ENCODE measurements at regions not wholly inside any gene's neighbourhood (a gene's known extent, or its start where the extent isn't known, plus 50 kb on each side); places are given as distances from the start of the nearest gene placed in this dataset.

DNA sequence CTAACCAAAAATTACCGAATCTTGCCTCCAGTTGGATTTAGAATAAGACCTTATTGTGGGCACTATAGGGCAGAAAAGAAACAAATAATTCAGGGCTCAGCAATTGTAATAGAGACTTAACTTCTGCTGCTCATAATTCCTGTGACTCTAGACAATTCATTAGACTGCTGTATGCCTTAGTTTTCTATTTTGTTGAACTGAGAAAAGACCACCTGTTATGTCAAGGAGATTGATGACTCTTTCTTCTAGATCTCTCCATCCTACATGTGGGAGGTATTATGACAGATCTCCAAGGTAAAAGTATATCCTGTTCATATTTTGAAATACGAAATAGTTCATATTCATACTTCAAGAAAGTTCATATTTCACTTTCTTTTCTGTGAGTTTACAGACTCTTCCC lies 605.1 kb downstream of the PSAT1 start:
- H3K36me3 ChIP-seq: no peaks in the 10 kb centered on the region
- H3K4me3 ChIP-seq: no peak overlapping the region
- no peak for DNase-seq
- ATAC-seq: no peak
- no peaks in the 10 kb centered on the region for H3K27me3 ChIP-seq (ENCODE audit: low read depth)
- TF ChIP-seq, protein P1, sequence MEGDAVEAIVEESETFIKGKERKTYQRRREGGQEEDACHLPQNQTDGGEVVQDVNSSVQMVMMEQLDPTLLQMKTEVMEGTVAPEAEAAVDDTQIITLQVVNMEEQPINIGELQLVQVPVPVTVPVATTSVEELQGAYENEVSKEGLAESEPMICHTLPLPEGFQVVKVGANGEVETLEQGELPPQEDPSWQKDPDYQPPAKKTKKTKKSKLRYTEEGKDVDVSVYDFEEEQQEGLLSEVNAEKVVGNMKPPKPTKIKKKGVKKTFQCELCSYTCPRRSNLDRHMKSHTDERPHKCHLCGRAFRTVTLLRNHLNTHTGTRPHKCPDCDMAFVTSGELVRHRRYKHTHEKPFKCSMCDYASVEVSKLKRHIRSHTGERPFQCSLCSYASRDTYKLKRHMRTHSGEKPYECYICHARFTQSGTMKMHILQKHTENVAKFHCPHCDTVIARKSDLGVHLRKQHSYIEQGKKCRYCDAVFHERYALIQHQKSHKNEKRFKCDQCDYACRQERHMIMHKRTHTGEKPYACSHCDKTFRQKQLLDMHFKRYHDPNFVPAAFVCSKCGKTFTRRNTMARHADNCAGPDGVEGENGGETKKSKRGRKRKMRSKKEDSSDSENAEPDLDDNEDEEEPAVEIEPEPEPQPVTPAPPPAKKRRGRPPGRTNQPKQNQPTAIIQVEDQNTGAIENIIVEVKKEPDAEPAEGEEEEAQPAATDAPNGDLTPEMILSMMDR (IDR thresholded peaks at IDR 0.05): no peak
- no peak overlapping the region for H3K27ac ChIP-seq
- intact Hi-C loops (cut with DNase I): no loop called here
- H3K9me3 ChIP-seq: no peaks in the 10 kb centered on the region
- no peaks in the 10 kb centered on the region for H3K4me1 ChIP-seq

DNA sequence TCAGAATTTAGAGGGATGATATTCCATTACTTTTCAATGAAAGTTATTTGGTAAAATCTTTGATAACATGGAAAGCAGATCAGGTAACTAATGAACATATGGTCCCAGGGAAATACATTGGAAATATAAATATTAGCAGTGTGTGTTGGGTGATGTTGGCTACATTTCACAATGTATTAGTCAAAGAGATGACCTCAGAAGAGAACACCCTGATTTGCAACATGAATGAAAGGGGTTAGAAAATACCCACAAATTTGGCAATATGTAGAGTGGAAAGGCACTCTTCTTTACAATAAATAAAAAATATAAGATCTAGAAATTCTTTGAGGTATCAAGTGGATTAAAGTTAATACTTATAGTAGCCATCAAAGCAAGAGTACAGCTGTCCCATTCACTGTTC lies 606.7 kb downstream of the PSAT1 start:
- Histone ChIP-seq H3K4me1 (no peaks in the 10 kb centered on the region), H3K27me3 (ENCODE audit: low read depth) (no peaks in the 10 kb centered on the region), H3K9me3 (no peaks in the 10 kb centered on the region), H3K36me3 (no peaks in the 10 kb centered on the region), H3K27ac (no peak overlapping the region), H3K4me3 (no peak overlapping the region)
- TF ChIP-seq, protein P1 (IDR thresholded peaks at IDR 0.05): no peak
- intact Hi-C loops (cut with DNase I): no loop called here
- ATAC-seq (no peak), DNase-seq (no peak)

DNA sequence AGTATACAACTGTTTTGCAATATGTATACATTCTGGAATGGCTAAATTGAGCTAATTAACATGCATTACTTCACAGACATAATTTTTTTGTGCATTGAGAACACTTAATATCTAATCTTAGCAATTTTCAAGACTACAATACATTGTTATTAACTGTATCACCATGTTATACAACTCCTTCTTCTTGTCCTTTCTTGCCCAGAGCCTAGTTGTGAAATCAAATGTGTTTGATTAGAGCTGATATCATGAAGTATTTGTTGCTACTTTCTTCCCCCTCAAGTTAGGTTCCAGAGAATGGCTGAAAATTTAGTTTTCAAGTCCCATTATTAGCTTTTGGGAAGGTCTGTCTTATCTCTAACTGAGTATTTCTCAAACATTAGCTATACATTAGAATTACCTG lies 607.8 kb downstream of the PSAT1 start:
- H3K4me1 ChIP-seq: no peaks in the 10 kb centered on the region
- H3K9me3 ChIP-seq: no peaks in the 10 kb centered on the region
- H3K27me3 ChIP-seq (ENCODE audit: low read depth): no peaks in the 10 kb centered on the region
- H3K36me3 ChIP-seq: no peaks in the 10 kb centered on the region
- TF ChIP-seq, protein P1 (IDR thresholded peaks at IDR 0.05): no peak
- H3K27ac ChIP-seq: no peak overlapping the region
- ATAC-seq: no peak
- no peak for DNase-seq
- H3K4me3 ChIP-seq: no peak overlapping the region
- intact Hi-C loops (cut with DNase I): no loop called here

DNA sequence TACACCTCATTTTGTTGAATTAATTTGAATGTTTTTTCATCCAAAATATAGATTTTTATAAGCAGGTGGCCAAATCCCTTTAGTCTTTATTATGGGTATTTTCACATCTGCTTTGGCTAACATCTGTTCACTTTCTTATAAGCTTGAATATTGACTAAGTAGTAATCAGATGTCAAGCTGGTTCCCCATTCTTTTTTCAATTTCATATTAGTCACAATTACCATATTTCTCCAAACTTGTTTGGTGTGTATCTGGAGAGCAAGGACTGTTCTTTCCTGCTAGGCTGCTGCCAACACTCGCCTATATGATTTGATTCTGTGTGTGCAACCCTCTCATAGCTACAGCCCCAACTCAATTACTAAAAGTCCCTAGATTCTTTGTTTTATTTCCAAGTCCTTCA lies 608.5 kb downstream of the PSAT1 start:
- H3K4me3 ChIP-seq: no peak overlapping the region
- H3K4me1 ChIP-seq: no peaks in the 10 kb centered on the region
- ATAC-seq (no peak), DNase-seq (no peak)
- H3K27ac ChIP-seq: no peak overlapping the region
- TF ChIP-seq, protein P1 (IDR thresholded peaks at IDR 0.05): no peak
- H3K9me3 ChIP-seq: no peaks in the 10 kb centered on the region
- H3K36me3 ChIP-seq: no peaks in the 10 kb centered on the region
- no peaks in the 10 kb centered on the region for H3K27me3 ChIP-seq (ENCODE audit: low read depth)
- intact Hi-C loops (cut with DNase I): no loop called here

DNA sequence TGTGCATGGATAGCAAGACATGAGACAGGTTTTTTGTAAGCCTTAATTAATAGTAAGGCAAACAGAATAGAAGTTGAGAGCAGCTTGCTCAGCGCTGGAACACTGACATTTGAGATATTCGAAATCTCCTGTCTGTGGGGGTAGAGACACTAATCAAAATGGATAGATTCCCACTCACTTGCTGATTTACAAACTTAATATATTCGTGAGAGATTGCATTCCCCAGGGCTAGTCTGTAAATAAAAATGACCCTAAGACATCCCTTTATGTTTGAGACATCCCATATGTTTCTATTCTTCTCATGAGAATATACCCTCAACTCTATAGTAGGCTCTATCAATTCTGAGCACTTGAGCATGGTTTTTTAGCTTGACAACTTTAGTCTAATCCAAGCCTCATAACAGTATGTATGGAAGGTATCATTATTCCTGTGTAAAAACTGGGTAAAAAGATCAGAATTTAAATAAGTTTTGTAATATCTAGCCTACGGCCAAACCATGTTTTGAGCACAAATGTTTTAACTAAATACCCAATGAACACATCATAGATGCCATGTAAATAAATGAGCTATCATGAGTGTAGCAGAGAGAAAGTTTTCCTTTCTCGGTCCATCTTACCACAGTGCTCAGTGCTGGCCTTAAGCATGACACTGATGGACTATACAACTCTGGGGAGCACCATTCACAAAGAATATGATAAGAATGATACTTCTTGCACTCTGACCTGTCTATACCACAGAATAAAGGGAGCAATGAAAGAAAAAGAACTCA lies 609.2 kb downstream of the PSAT1 start:
- no peaks in the 10 kb centered on the region for H3K27me3 ChIP-seq (ENCODE audit: low read depth)
- H3K9me3 ChIP-seq: no peaks in the 10 kb centered on the region
- H3K36me3 ChIP-seq: no peaks in the 10 kb centered on the region
- no peaks in the 10 kb centered on the region for H3K4me1 ChIP-seq
- no peak overlapping the region for H3K27ac ChIP-seq
- DNase-seq (no peak), ATAC-seq (no peak)
- TF ChIP-seq, protein P1 (IDR thresholded peaks at IDR 0.05): no peak
- H3K4me3 ChIP-seq: no peak overlapping the region
- intact Hi-C loops (cut with DNase I): no loop called here

Data from lower lobe of right lung (tissue), 2 donors.